ENCODE measurements at regions not wholly inside any gene's neighbourhood (a gene's known extent, or its start where the extent isn't known, plus 50 kb on each side); places are given as distances from the start of the nearest gene placed in this dataset.
A peak's percentile ranks its signal among the peaks of the same experiment; 100 is the strongest.

GRCh38 chrX:13492286-13492685 lies 77.1 kb upstream of the EGFL6 start:
- H4K5ac ChIP-seq (ENCODE audit: insufficient read length, low read depth, low read length), result no peak overlapping the region
- H3K4me1 ChIP-seq (replicated peaks in 1 of 4; ENCODE audit: control insufficient read depth in 3 of 4, insufficient read depth in 4 of 4, low read length in 3 of 4), result peaks cover 0 to under 1% (median 0%) of the 10 kb centered on the region in 4 experiments; a peak in 1 of 7 replicates
- no peak overlapping the region for H2AK5ac ChIP-seq (ENCODE audit: low read depth, low read length)
- H2BK12ac ChIP-seq (ENCODE audit: low read depth, low read length), result no peak overlapping the region
- no peak overlapping the region for H3K14ac ChIP-seq (ENCODE audit: insufficient read length)
- no peak overlapping the region for H2BK5ac ChIP-seq (ENCODE audit: low read depth, low read length)
- FAIRE-seq, result no peak
- no peak overlapping the region for H3K4me2 ChIP-seq (ENCODE audit: insufficient read depth in 1 of 2, low read depth in 2 of 2, low read length in 2 of 2)
- TF ChIP-seq TAF1 (IDR thresholded peaks at IDR 0.05; ENCODE audit: low read depth, low read length) (no peak), SIX5 (IDR thresholded peaks at IDR 0.05; ENCODE audit: low read depth, low read length) (peak; percentile 31; the same call in 1 of the 2 replicates)
- WGBS, 2 experiments (ENCODE audit: extremely low coverage in 1 of 2, insufficient coverage in 1 of 2, insufficient read length in 1 of 2, insufficient replicate concordance in 2 of 2, low coverage in 1 of 2, low lambda C conversion rate in 2 of 2, missing lambda C conversion rate in 1 of 2), result 91% methylated on average over 2 of the region's 2 CpGs; no CpG with 5 or more reads in 1 of the 2 experiments
- H3K9ac ChIP-seq (replicated peaks in 1 of 4; ENCODE audit: extremely low read depth in 1 of 4, low read depth in 3 of 4, low read length in 3 of 4), result no peak overlapping the region
- ChIA-PET POLR2A (ENCODE audit: partially characterized antibody) (no interaction called here), CTCF (ENCODE audit: partially characterized antibody) (interaction anchor here (0.7 to 1.8 kb wide), 2 partner anchors 15 to 212 kb away, joined by 4 to 8 read pairs; no protein-coding TSS in a partner anchor)
- no peaks in the 10 kb centered on the region for H3K36me3 ChIP-seq (ENCODE audit: control insufficient read depth in 2 of 4, insufficient read depth in 4 of 4, low read length in 3 of 4)
- DNase-seq (ENCODE audit: low read depth in 1 of 2, low spot score in 2 of 2), result no peak
- H2BK15ac ChIP-seq (ENCODE audit: low read length), result no peak overlapping the region
- H3K18ac ChIP-seq (ENCODE audit: extremely low read depth, low read length), result no peak overlapping the region
- no peak overlapping the region for H4K91ac ChIP-seq (replicated peaks; ENCODE audit: insufficient read length, low read length)
- H3K23me2 ChIP-seq (ENCODE audit: low read depth, low read length), result no peaks in the 10 kb centered on the region
- no peaks in the 10 kb centered on the region for H3K79me1 ChIP-seq (ENCODE audit: low read depth, low read length)
- no peak overlapping the region for H4K8ac ChIP-seq (ENCODE audit: extremely low read depth, insufficient read depth, low read length)
- H3K23ac ChIP-seq (ENCODE audit: insufficient read length), result no peak overlapping the region
- no peak overlapping the region for H3K56ac ChIP-seq (replicated peaks; ENCODE audit: insufficient read length, low read depth, low read length)
- no peaks in the 10 kb centered on the region for H3K79me2 ChIP-seq (ENCODE audit: control insufficient read depth in 1 of 2, insufficient read depth in 2 of 2, low read length in 2 of 2)
- no peaks in the 10 kb centered on the region for H3K9me3 ChIP-seq (ENCODE audit: insufficient read depth in 2 of 2, low read depth in 1 of 2, low read length in 1 of 2)
- no peak overlapping the region for H2AFZ ChIP-seq (ENCODE audit: low read length)
- no peaks in the 10 kb centered on the region for H3K27me3 ChIP-seq (replicated peaks in 1 of 4; ENCODE audit: control insufficient read depth in 3 of 4, extremely low read depth in 1 of 4, insufficient read depth in 3 of 4, low read length in 3 of 4)
- no peak overlapping the region for H2BK20ac ChIP-seq (ENCODE audit: low read length)
- no peak overlapping the region for H3K4ac ChIP-seq (replicated peaks; ENCODE audit: insufficient read length, low read depth, low read length)
- H2BK120ac ChIP-seq (replicated peaks; ENCODE audit: low read depth, low read length), result no peak overlapping the region
- no peaks in the 10 kb centered on the region for H4K20me1 ChIP-seq (replicated peaks in 1 of 2; ENCODE audit: control insufficient read depth in 1 of 2, insufficient read depth in 2 of 2, low read length in 2 of 2)
- H3K4me3 ChIP-seq (ENCODE audit: extremely low read depth in 1 of 4, insufficient read depth in 2 of 4, low read depth in 3 of 4, low read length in 4 of 4), result no peak overlapping the region
- no peak overlapping the region for H3K27ac ChIP-seq (ENCODE audit: low read depth, low read length)

Data from H1 (cell line).